SH-SY5Y (cell line): ENCODE measurements at regions not wholly inside any gene's neighbourhood (a gene's known extent, or its start where the extent isn't known, plus 50 kb on each side); places are given as distances from the start of the nearest gene placed in this dataset.

Experiments
- GATA2 ChIP-seq: IDR thresholded peaks from 2 replicates; pipeline ENCODE4 v1.6.1; 2011; ENCODE audit warnings: mild to moderate bottlenecking, low read depth, low read length
- GATA3 ChIP-seq: IDR thresholded peaks from 2 replicates; pipeline ENCODE4 v1.6.1; 2011; ENCODE audit warnings: low read depth, mild to moderate bottlenecking, low read length, moderate library complexity

DNA sequence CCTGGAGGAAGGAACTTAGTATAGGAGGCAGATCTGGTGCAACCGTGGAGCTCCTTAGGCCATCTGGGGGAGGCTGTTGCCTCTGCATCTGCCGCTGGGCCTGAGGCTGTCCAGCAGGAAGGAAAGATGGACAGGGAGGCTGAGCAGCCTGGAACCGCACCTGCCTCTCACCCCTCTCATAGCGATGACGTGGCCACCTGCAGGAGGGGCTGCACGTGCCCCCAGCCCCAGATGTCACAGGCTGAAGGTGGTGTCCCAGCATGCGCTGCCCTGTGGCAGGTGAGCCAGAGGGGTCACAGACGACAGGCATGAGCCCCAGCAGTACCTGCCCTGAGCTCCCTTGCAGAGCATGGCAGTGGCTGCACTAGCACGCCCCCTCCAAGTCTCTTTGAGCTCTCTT lies 283.9 kb downstream of the ACTR3B start:
- TF ChIP-seq GATA3 (no peak), GATA2 (no peak)
